ENCODE measurements at regions not wholly inside any gene's neighbourhood (a gene's known extent, or its start where the extent isn't known, plus 50 kb on each side); places are given as distances from the start of the nearest gene placed in this dataset.

DNA sequence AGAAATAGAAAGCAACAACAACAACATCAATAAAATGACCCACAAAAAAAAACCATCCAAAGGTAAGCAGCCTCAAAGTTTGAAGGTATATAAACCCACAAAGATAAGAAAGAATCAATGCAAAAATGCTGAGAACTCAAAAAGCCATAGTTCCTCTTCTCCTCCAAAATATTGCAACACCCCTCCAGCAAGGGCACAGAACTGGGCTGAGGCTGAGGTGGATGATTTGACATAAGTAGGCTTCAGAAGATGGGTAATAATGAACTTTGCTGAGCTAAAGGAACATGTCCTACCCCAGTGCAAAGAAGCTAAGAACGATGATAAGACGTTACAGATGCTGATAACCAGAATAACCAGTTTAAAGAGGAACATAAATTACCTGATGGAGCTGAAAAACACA is 188.8 kb upstream of the BTBD3 start:
- 44 to 45% methylated on average over 2 of the region's 2 CpGs for WGBS, 2 donors
- DNase-seq (ENCODE audit: low spot score in 2 of 2): no peak
- H3K4me3 ChIP-seq (ENCODE audit: low read depth, poor library complexity, severe bottlenecking): no peak overlapping the region
- TF ChIP-seq POLR2A (IDR thresholded peaks at IDR 0.05): no peak
- TF ChIP-seq, protein P1, sequence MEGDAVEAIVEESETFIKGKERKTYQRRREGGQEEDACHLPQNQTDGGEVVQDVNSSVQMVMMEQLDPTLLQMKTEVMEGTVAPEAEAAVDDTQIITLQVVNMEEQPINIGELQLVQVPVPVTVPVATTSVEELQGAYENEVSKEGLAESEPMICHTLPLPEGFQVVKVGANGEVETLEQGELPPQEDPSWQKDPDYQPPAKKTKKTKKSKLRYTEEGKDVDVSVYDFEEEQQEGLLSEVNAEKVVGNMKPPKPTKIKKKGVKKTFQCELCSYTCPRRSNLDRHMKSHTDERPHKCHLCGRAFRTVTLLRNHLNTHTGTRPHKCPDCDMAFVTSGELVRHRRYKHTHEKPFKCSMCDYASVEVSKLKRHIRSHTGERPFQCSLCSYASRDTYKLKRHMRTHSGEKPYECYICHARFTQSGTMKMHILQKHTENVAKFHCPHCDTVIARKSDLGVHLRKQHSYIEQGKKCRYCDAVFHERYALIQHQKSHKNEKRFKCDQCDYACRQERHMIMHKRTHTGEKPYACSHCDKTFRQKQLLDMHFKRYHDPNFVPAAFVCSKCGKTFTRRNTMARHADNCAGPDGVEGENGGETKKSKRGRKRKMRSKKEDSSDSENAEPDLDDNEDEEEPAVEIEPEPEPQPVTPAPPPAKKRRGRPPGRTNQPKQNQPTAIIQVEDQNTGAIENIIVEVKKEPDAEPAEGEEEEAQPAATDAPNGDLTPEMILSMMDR (IDR thresholded peaks at IDR 0.05): no peak
- intact Hi-C loops (cut with DNase I; ENCODE audit: low total_unique reads): no loop called here

DNA sequence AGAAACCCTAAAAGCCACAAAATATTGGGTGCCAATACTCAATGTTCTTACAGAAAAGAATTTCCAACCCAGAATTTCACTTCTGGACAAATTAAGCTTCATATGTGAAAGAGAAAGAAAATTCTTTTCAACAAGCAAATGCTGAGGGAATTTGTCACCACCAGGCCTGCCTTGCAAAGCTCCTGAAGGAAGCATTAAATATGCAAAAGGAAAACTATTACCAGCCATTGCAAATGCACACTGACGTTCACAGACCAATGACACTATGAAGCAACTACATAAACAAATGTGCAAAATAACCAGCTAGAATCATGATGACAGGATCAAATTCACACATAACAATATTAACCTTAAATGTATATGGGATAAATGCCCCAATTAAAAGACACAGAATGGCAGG is 187.9 kb upstream of the BTBD3 start:
- intact Hi-C loops (cut with DNase I; ENCODE audit: low total_unique reads): no loop called here
- no peak for DNase-seq (ENCODE audit: low spot score in 2 of 2)
- no peak overlapping the region for H3K4me3 ChIP-seq (ENCODE audit: low read depth, poor library complexity, severe bottlenecking)
- TF ChIP-seq, protein P1 (IDR thresholded peaks at IDR 0.05): no peak
- TF ChIP-seq POLR2A (IDR thresholded peaks at IDR 0.05): no peak
- WGBS, 2 donors: 75 to 93% methylated on average over 1 of the region's 1 CpG

DNA sequence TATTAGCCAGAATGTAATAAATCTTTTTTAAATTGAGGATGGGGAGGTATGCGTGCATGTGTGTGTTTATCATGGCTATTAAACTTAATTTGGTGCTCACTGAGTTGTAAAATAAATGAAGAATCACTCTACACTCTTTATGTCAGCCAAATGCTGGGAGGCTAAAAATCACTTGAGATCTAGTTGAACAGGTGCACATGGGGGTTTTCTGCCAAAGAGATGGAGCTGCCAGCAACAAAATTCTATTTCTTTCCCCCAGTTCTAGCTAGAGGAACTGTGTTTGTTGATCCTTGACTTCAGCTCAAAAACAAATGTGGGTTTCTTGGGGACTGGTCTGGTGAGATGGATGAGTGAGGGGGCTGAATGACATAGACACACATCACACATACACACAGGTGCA is 183.3 kb upstream of the BTBD3 start:
- 40 to 47% methylated on average over 1 of the region's 1 CpG for WGBS, 2 donors
- intact Hi-C loops (cut with DNase I; ENCODE audit: low total_unique reads): no loop called here
- H3K4me3 ChIP-seq (ENCODE audit: low read depth, poor library complexity, severe bottlenecking): no peak overlapping the region
- DNase-seq (ENCODE audit: low spot score in 2 of 2): no peak
- TF ChIP-seq, protein P1 (IDR thresholded peaks at IDR 0.05): no peak
- no peak for TF ChIP-seq POLR2A (IDR thresholded peaks at IDR 0.05)

DNA sequence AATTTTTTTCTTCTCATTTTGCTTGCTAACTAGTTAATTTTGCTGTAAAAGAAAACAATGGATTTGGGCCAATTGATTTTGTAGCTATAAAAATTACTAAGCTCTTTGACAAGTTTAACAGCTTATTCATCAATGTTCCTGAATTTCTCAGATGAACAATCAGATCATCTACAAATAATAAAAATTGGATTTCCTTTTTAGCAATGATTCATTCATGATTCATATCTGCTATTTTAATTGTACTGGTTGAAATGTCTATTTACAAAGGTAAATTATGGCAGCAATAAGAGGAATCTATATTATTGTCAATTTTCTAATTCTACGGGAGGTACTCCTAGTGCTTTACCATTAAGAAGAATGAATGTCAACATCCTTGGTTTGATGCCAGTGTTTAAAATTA is 178.8 kb upstream of the BTBD3 start:
- 38 to 52% methylated on average over 1 of the region's 1 CpG for WGBS, 2 donors
- H3K4me3 ChIP-seq (ENCODE audit: low read depth, poor library complexity, severe bottlenecking): no peak overlapping the region
- DNase-seq (ENCODE audit: low spot score in 2 of 2): no peak

DNA sequence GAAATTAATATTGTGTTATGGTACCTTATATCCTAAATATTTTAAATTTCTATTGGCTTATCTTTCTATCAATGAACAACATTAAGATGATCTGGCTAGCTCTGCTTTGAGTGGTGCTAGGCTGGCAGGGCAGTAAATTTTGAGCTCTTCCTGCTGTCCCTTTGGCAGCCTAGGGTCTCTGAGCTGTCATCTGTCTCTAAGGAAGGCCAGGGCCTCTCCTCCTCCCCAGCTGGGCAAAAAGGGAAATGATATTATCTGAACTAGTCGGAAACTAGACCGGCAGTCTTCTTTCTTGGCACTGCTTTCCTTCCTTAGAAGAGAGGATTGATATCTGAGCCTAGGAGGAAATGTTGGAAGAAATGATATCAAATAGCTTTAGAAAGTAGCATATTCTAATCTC is 176.7 kb upstream of the BTBD3 start:
- intact Hi-C loops (cut with DNase I; ENCODE audit: low total_unique reads): no loop called here
- TF ChIP-seq POLR2A (IDR thresholded peaks at IDR 0.05): no peak
- TF ChIP-seq, protein P1 (IDR thresholded peaks at IDR 0.05): no peak
- 47 to 68% methylated on average over 2 of the region's 2 CpGs for WGBS, 2 donors
- no peak for DNase-seq (ENCODE audit: low spot score in 2 of 2)
- H3K4me3 ChIP-seq (ENCODE audit: low read depth, poor library complexity, severe bottlenecking): no peak overlapping the region

More for the DNA sequence above, 178.8 kb upstream of the BTBD3 start:
- TF ChIP-seq, protein P1 (IDR thresholded peaks at IDR 0.05): no peak
- TF ChIP-seq POLR2A (IDR thresholded peaks at IDR 0.05): no peak
- intact Hi-C loops (cut with DNase I; ENCODE audit: low total_unique reads): no loop called here

DNA sequence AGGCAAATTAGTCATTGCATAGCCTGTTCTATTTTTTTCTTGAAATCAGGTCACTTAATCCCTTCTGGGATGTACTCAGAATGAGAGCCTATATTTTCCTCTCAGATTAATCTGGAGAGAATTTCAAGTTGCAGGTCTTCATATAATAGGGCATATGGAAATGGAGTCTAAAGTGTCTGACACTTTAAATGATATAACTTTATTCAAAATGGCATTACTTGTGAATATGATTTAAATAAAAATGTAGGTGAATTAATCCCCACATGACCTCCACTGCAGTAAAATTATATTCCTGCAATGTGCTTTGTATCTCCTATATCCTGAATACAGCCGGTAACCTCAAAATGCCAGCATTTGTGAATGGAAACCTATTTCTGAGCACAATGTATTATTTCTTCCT is 172.5 kb upstream of the BTBD3 start:
- no peak for DNase-seq (ENCODE audit: low spot score in 2 of 2)
- intact Hi-C loops (cut with DNase I; ENCODE audit: low total_unique reads): no loop called here
- 83 to 94% methylated on average over 1 of the region's 1 CpG for WGBS, 2 donors
- no peak for TF ChIP-seq POLR2A (IDR thresholded peaks at IDR 0.05)
- TF ChIP-seq, protein P1 (IDR thresholded peaks at IDR 0.05): no peak
- no peak overlapping the region for H3K4me3 ChIP-seq (ENCODE audit: low read depth, poor library complexity, severe bottlenecking)

All from lower leg skin (tissue), 4 donors.